K562 (cell line): ENCODE measurements at regions not wholly inside any gene's neighbourhood (a gene's known extent, or its start where the extent isn't known, plus 50 kb on each side); places are given as distances from the start of the nearest gene placed in this dataset.

Source experiments
- ATAC-seq: fragments of 200-7000 bp; cut with Tn5 transposase; 3 replicates; pipeline ENCODE4 v1.9.1; 2020; ENCODE audit warnings: moderate library complexity
- BruUV-seq: library from RNA; stranded (reverse); fragments of 400-500 nt; replicated peaks from 2 replicates; lab custom pipeline; 2021; lab: Mats Ljungman, UMichigan
- CTCF ChIA-PET: fragments of 300-600 bp; formaldehyde crosslinking; extraction: SDS; loops from one replicate; lab custom pipeline; 2021; ENCODE audit warnings: low intra/inter-chr PET ratio; lab: Yijun Ruan, JAX
- POLR2A ChIA-PET: fragments of 300-600, 350-650 bp; sonication (Branson Sonifier 250); formaldehyde crosslinking; extraction: SDS; loops from one replicate; lab custom pipeline; 2021; ENCODE audit warnings: antibody characterized with exemption, inconsistent platforms; lab: Yijun Ruan, JAX
- DNase-seq, 4 experiments: peaks; one replicate each; pipeline versions ENCODE4 v3.0.0 to v3.0.0-alpha.2; 2011 to 2018; ENCODE audit warnings: low spot score in 3 of 4, mixed read lengths in 3 of 4; ENCODE audit errors: extremely low read depth in 1 of 4
- FAIRE-seq: peaks from 2 replicates; lab custom pipeline; 2011; peaks lifted over from hg19 to GRCh38; lab: Jason Lieb, UNC
- H2AFZ ChIP-seq: 2 replicates; pipeline ENCODE4 v1.6.0; 2011; ENCODE audit warnings: low read depth, low read length, control low read depth, inconsistent platforms
- H3K27ac ChIP-seq: fragments of 200-600 bp; 3 replicates; pipeline ENCODE4 v1.8.0; 2011; ENCODE audit warnings: low read depth, mild to moderate bottlenecking, control low read depth, inconsistent platforms, low read length, moderate library complexity, mixed read lengths; ENCODE audit errors: extremely low read depth
- H3K27me3 ChIP-seq, 2 experiments: fragments of 300-600 bp in 1 of 2; 2 replicates in 1 of 2; 3 replicates in 1 of 2; pipeline versions ENCODE4 v1.6.0 to v1.8.0; 2011; ENCODE audit warnings: inconsistent platforms in 2 of 2, low read length in 2 of 2, mild to moderate bottlenecking in 1 of 2, mixed read lengths in 1 of 2, moderate library complexity in 1 of 2; ENCODE audit not compliant: control insufficient read depth in 2 of 2, insufficient read depth in 2 of 2
- H3K36me3 ChIP-seq: fragments of 300-600 bp; 3 replicates; pipeline ENCODE4 v1.8.0; 2011; ENCODE audit warnings: mild to moderate bottlenecking, low read length, inconsistent platforms; ENCODE audit not compliant: control insufficient read depth, insufficient read depth
- H3K4me1 ChIP-seq, 2 experiments: fragments of 200-600 bp in 1 of 2; replicated peaks in 1 of 2; 2 replicates in 1 of 2; 3 replicates in 1 of 2; pipeline versions ENCODE4 v1.5.1 to v1.8.0; 2011; ENCODE audit warnings: inconsistent platforms in 2 of 2, low read length in 2 of 2, mild to moderate bottlenecking in 1 of 2, mixed read lengths in 1 of 2, moderate library complexity in 1 of 2; ENCODE audit not compliant: control insufficient read depth in 2 of 2, insufficient read depth in 2 of 2
- H3K4me2 ChIP-seq: 2 replicates; pipeline ENCODE4 v1.6.1; 2011; ENCODE audit warnings: low read length, control low read depth, inconsistent platforms, mixed read lengths; ENCODE audit not compliant: insufficient read depth
- H3K4me3 ChIP-seq: fragments of 200-600 bp; sonication (generic), shearing (Covaris generic); 2 replicates; pipeline ENCODE4 v1.5.1; 2016; ENCODE audit warnings: control low read depth, inconsistent platforms
- H3K79me2 ChIP-seq: fragments of 200-600 bp; 3 replicates; pipeline ENCODE4 v1.8.0; 2011; ENCODE audit warnings: low read length, inconsistent platforms; ENCODE audit not compliant: control insufficient read depth, insufficient read depth
- H3K9ac ChIP-seq, 2 experiments: 2 replicates each; pipeline versions ENCODE4 v1.6.0 to v1.6.1; 2011; ENCODE audit warnings: low read depth in 2 of 2, low read length in 2 of 2, control low read depth in 1 of 2, inconsistent platforms in 1 of 2, mild to moderate bottlenecking in 1 of 2, mixed read lengths in 1 of 2; ENCODE audit not compliant: insufficient read depth in 1 of 2
- H3K9me1 ChIP-seq: one replicate; pipeline ENCODE4 v1.6.0; 2011; ENCODE audit warnings: inconsistent platforms, mild to moderate bottlenecking, low read length, moderate library complexity; ENCODE audit not compliant: control insufficient read depth, insufficient read depth
- H3K9me3 ChIP-seq: replicated peaks from 2 replicates; pipeline ENCODE4 v1.5.1; 2011; ENCODE audit warnings: low read depth, low read length, inconsistent platforms; ENCODE audit not compliant: control insufficient read depth, insufficient read depth
- H4K20me1 ChIP-seq: replicated peaks from 2 replicates; pipeline ENCODE4 v1.6.1; 2011; ENCODE audit warnings: low read length, inconsistent platforms, mixed read lengths; ENCODE audit not compliant: control insufficient read depth, insufficient read depth
- FOXK2 ChIP-seq, 2 experiments: fragments of 450-650 bp; IDR thresholded peaks in 1 of 2; conservative IDR thresholded peaks in 1 of 2; 2 replicates each; pipeline ENCODE4 v1.6.1; 2016; ENCODE audit warnings: low read depth in 2 of 2, mild to moderate bottlenecking in 1 of 2
- POLR2A ChIP-seq: fragments of 450-650 bp; conservative IDR thresholded peaks from 2 replicates; pipeline ENCODE4 v1.6.1; 2016
- POLR2G ChIP-seq: fragments of 200-400 bp; formaldehyde crosslinking; IDR thresholded peaks from 2 replicates; pipeline ENCODE4 v1.6.1; 2017; ENCODE audit warnings: low read depth, mild to moderate bottlenecking, antibody characterized with exemption, low read length, moderate library complexity
- ZBTB17 ChIP-seq: fragments of 450-650 bp; formaldehyde crosslinking; IDR thresholded peaks from 2 replicates; pipeline ENCODE4 v1.4.0; 2020; ENCODE audit warnings: mild to moderate bottlenecking
- ZNF436 ChIP-seq: fragments of 250-450, 450-650 bp; sonication (Bioruptor Pico); formaldehyde crosslinking; IDR thresholded peaks from 2 replicates; pipeline ENCODE4 v1.7.0; 2020; ENCODE audit warnings: mild to moderate bottlenecking
- ZNF764 ChIP-seq: fragments of 250-450 bp; sonication (Bioruptor Pico); IDR thresholded peaks from 2 replicates; pipeline ENCODE4 v1.4.0; 2020; ENCODE audit warnings: low read depth, mild to moderate bottlenecking, moderate library complexity
- WGBS: fragments of 100-300 bp; shearing (Covaris generic); methylation state at CpG from one replicate; pipeline ENCODE4 v1.1.6; 2016; ENCODE audit warnings: low coverage, mixed read lengths; ENCODE audit not compliant: insufficient coverage; ENCODE audit errors: missing lambda C conversion rate; 5-methylcytosine and 5-hydroxymethylcytosine counted together
- in situ Hi-C: fragments of 300-500 bp; cut with MboI; formaldehyde crosslinking; loops from 4 replicates; pipeline ENCODE4 v1.15.0; 2018; ENCODE audit warnings: inconsistent platforms, mixed read lengths
- intact Hi-C: fragments of 100-400 bp; cut with micrococcal nuclease; formaldehyde crosslinking; loops from 2 replicates; pipeline ENCODE4 v1.14.2; 2022
- TF ChIP-seq, protein P1 (sequence below): fragments of 250-450 bp; sonication (Bioruptor Pico); IDR thresholded peaks from 2 replicates; pipeline ENCODE4 v1.8.0; 2022; ENCODE audit warnings: inconsistent platforms
- TF ChIP-seq, protein P2 (sequence below): fragments of 450-650 bp; IDR thresholded peaks from 2 replicates; pipeline ENCODE4 v1.6.1; 2016; ENCODE audit warnings: borderline replicate concordance
- TF ChIP-seq, protein P3 (sequence below): IDR thresholded peaks from 3 replicates; pipeline ENCODE4 v1.6.1; 2011; ENCODE audit warnings: borderline replicate concordance, mild to moderate bottlenecking, moderate library complexity; ENCODE audit not compliant: insufficient read length; ENCODE audit errors: extremely low read depth
- TF ChIP-seq, protein P4 (sequence below): fragments of 450-650 bp; IDR thresholded peaks from 2 replicates; pipeline ENCODE4 v1.6.1; 2014; ENCODE audit warnings: low read depth, mild to moderate bottlenecking, moderate library complexity, borderline replicate concordance
- TF ChIP-seq, protein P5 (sequence below), 2 experiments: fragments of 450-650 bp in 1 of 2; IDR thresholded peaks; 2 replicates each; pipeline ENCODE4 v1.6.1; 2011 to 2017; ENCODE audit warnings: low read depth in 2 of 2, antibody characterized with exemption in 1 of 2, borderline replicate concordance in 1 of 2, low read length in 1 of 2, mild to moderate bottlenecking in 1 of 2, mixed read lengths in 1 of 2; ENCODE audit not compliant: control insufficient read depth in 1 of 2

DNA sequence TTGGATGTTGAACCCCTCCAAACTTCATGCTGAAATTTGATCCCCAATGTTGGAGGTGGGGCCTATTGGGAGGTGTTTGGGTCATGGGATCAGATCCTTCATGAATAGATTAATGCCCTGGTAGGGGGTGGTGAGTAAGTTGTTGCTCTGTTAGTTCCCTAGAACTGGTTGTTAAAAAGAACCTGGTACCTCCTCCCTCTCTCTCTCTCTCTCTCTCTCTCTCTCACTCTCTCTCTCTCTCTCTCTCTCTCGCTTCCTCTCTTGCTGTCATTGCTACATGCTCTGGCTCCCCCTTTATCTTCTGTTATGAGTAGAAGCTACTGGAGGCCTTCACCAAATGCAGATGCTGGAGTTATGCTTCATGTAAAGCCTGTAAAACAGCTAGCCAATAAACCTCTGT lies 498.2 kb upstream of the NR5A2 start:
- POLR2A ChIA-PET, result no interaction called here
- Histone ChIP-seq H3K27ac (no peak overlapping the region), H3K9me1 (no peaks in the 10 kb centered on the region), H4K20me1 (no peaks in the 10 kb centered on the region), H3K4me3 (no peak overlapping the region), H3K4me2 (no peak overlapping the region), H3K9me3 (no peaks in the 10 kb centered on the region; the same call in 1 of the 2 replicates), H3K36me3 (no peaks in the 10 kb centered on the region), H3K27me3 (no peaks in the 10 kb centered on the region), H3K79me2 (no peaks in the 10 kb centered on the region), H3K4me1 (no peaks in the 10 kb centered on the region), H3K9ac (no peak overlapping the region), H2AFZ (no peak overlapping the region)
- CTCF ChIA-PET, result no interaction called here
- intact Hi-C loops, result no loop called here
- in situ Hi-C loops, result no loop called here
- DNase-seq, result no peak
- FAIRE-seq, result no peak
- BruUV-seq, result no TSS peak
- no CpG with 5 or more reads among the region's 1 CpG for WGBS
- ATAC-seq, result no peak
- TF ChIP-seq, protein P1, sequence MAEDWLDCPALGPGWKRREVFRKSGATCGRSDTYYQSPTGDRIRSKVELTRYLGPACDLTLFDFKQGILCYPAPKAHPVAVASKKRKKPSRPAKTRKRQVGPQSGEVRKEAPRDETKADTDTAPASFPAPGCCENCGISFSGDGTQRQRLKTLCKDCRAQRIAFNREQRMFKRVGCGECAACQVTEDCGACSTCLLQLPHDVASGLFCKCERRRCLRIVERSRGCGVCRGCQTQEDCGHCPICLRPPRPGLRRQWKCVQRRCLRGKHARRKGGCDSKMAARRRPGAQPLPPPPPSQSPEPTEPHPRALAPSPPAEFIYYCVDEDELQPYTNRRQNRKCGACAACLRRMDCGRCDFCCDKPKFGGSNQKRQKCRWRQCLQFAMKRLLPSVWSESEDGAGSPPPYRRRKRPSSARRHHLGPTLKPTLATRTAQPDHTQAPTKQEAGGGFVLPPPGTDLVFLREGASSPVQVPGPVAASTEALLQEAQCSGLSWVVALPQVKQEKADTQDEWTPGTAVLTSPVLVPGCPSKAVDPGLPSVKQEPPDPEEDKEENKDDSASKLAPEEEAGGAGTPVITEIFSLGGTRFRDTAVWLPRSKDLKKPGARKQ (CRISPR knock-in tag), result no peak
- TF ChIP-seq, protein P2, sequence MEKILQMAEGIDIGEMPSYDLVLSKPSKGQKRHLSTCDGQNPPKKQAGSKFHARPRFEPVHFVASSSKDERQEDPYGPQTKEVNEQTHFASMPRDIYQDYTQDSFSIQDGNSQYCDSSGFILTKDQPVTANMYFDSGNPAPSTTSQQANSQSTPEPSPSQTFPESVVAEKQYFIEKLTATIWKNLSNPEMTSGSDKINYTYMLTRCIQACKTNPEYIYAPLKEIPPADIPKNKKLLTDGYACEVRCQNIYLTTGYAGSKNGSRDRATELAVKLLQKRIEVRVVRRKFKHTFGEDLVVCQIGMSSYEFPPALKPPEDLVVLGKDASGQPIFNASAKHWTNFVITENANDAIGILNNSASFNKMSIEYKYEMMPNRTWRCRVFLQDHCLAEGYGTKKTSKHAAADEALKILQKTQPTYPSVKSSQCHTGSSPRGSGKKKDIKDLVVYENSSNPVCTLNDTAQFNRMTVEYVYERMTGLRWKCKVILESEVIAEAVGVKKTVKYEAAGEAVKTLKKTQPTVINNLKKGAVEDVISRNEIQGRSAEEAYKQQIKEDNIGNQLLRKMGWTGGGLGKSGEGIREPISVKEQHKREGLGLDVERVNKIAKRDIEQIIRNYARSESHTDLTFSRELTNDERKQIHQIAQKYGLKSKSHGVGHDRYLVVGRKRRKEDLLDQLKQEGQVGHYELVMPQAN, result no peak
- TF ChIP-seq POLR2A, result no peak
- TF ChIP-seq POLR2G, result no peak
- TF ChIP-seq ZNF764, result no peak
- TF ChIP-seq, protein P3, sequence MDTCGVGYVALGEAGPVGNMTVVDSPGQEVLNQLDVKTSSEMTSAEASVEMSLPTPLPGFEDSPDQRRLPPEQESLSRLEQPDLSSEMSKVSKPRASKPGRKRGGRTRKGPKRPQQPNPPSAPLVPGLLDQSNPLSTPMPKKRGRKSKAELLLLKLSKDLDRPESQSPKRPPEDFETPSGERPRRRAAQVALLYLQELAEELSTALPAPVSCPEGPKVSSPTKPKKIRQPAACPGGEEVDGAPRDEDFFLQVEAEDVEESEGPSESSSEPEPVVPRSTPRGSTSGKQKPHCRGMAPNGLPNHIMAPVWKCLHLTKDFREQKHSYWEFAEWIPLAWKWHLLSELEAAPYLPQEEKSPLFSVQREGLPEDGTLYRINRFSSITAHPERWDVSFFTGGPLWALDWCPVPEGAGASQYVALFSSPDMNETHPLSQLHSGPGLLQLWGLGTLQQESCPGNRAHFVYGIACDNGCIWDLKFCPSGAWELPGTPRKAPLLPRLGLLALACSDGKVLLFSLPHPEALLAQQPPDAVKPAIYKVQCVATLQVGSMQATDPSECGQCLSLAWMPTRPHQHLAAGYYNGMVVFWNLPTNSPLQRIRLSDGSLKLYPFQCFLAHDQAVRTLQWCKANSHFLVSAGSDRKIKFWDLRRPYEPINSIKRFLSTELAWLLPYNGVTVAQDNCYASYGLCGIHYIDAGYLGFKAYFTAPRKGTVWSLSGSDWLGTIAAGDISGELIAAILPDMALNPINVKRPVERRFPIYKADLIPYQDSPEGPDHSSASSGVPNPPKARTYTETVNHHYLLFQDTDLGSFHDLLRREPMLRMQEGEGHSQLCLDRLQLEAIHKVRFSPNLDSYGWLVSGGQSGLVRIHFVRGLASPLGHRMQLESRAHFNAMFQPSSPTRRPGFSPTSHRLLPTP, result no peak
- TF ChIP-seq, protein P4, sequence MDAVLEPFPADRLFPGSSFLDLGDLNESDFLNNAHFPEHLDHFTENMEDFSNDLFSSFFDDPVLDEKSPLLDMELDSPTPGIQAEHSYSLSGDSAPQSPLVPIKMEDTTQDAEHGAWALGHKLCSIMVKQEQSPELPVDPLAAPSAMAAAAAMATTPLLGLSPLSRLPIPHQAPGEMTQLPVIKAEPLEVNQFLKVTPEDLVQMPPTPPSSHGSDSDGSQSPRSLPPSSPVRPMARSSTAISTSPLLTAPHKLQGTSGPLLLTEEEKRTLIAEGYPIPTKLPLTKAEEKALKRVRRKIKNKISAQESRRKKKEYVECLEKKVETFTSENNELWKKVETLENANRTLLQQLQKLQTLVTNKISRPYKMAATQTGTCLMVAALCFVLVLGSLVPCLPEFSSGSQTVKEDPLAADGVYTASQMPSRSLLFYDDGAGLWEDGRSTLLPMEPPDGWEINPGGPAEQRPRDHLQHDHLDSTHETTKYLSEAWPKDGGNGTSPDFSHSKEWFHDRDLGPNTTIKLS, result no peak
- no peak for TF ChIP-seq ZNF436 (CRISPR knock-in tag)
- TF ChIP-seq FOXK2 (conservative IDR thresholded peaks at IDR 0.05 in 1 of 2, IDR thresholded peaks at IDR 0.05 in 1 of 2; ENCODE audit: low read depth in 2 of 2), result no peak
- no peak for TF ChIP-seq ZBTB17 (CRISPR knock-in tag)
- TF ChIP-seq, protein P5, sequence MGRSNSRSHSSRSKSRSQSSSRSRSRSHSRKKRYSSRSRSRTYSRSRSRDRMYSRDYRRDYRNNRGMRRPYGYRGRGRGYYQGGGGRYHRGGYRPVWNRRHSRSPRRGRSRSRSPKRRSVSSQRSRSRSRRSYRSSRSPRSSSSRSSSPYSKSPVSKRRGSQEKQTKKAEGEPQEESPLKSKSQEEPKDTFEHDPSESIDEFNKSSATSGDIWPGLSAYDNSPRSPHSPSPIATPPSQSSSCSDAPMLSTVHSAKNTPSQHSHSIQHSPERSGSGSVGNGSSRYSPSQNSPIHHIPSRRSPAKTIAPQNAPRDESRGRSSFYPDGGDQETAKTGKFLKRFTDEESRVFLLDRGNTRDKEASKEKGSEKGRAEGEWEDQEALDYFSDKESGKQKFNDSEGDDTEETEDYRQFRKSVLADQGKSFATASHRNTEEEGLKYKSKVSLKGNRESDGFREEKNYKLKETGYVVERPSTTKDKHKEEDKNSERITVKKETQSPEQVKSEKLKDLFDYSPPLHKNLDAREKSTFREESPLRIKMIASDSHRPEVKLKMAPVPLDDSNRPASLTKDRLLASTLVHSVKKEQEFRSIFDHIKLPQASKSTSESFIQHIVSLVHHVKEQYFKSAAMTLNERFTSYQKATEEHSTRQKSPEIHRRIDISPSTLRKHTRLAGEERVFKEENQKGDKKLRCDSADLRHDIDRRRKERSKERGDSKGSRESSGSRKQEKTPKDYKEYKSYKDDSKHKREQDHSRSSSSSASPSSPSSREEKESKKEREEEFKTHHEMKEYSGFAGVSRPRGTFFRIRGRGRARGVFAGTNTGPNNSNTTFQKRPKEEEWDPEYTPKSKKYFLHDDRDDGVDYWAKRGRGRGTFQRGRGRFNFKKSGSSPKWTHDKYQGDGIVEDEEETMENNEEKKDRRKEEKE (IDR thresholded peaks at IDR 0.05; ENCODE audit: borderline replicate concordance in 1 of 2, control insufficient read depth in 1 of 2, low read depth in 2 of 2, low read length in 1 of 2), result no peak
